ENCODE measurements at regions not wholly inside any gene's neighbourhood (a gene's known extent, or its start where the extent isn't known, plus 50 kb on each side); places are given as distances from the start of the nearest gene placed in this dataset.

GRCh38 chr6:79421001-79421411 is 116.2 kb downstream of the LCA5 start (continued):
- no peak for TF ChIP-seq SIX1 (CRISPR knock-in tag; IDR thresholded peaks at IDR 0.05; ENCODE audit: borderline replicate concordance)
- TF ChIP-seq ZNF260 (CRISPR knock-in tag; IDR thresholded peaks at IDR 0.05; ENCODE audit: borderline replicate concordance, low read depth), result no peak
- TF ChIP-seq PRDM4 (CRISPR knock-in tag; IDR thresholded peaks at IDR 0.05; ENCODE audit: borderline replicate concordance), result no peak
- TF ChIP-seq ZMAT3 (CRISPR knock-in tag; conservative IDR thresholded peaks at IDR 0.05), result no peak
- TF ChIP-seq ELF4 (CRISPR knock-in tag; IDR thresholded peaks at IDR 0.05; ENCODE audit: borderline replicate concordance), result no peak

GRCh38 chr6:79420054-79420453 is 117.2 kb downstream of the LCA5 start:
- TF ChIP-seq THAP11 (CRISPR knock-in tag; IDR thresholded peaks at IDR 0.05), result peak; percentile 88
- no peak for TF ChIP-seq ZNF678 (CRISPR knock-in tag; IDR thresholded peaks at IDR 0.05)
- TF ChIP-seq KDM6A (CRISPR knock-in tag; IDR thresholded peaks at IDR 0.05; ENCODE audit: low read depth), result no peak
- no peak for TF ChIP-seq ZNF83 (CRISPR knock-in tag; IDR thresholded peaks at IDR 0.05; ENCODE audit: borderline replicate concordance)
- no peak for TF ChIP-seq ZSCAN21 (CRISPR knock-in tag; IDR thresholded peaks at IDR 0.05; ENCODE audit: borderline replicate concordance)
- peak; percentile 65 for TF ChIP-seq ZNF143 (CRISPR knock-in tag; IDR thresholded peaks at IDR 0.05)
- no peak for TF ChIP-seq FOXA1 (IDR thresholded peaks at IDR 0.05)
- TF ChIP-seq FOXA1 (CRISPR knock-in tag; IDR thresholded peaks at IDR 0.05), result no peak
- no peak for TF ChIP-seq ZNF772 (CRISPR knock-in tag; IDR thresholded peaks at IDR 0.05)
- no peak overlapping the region for H3K4me3 ChIP-seq (replicated peaks in 1 of 3; ENCODE audit: insufficient read depth in 1 of 3, low read depth in 2 of 3, low read length in 3 of 3)
- POLR2A ChIA-PET, result no interaction called here
- WGBS (ENCODE audit: low lambda C conversion rate), result 7% methylated on average over 1 of the region's 1 CpG
- DNase-seq (ENCODE audit: low spot score) (no peak), FAIRE-seq (no peak), ATAC-seq (no peak)
- CTCF ChIA-PET (ENCODE audit: low intra/inter-chr PET ratio, low total read pairs), result no interaction called here
- H3K4me2 ChIP-seq (ENCODE audit: low read depth, low read length), result 0 out of 2 replicates have a peak overlapping the region, but pooled peaks have one; percentile 11
- no peaks in the 10 kb centered on the region for H3K79me2 ChIP-seq (ENCODE audit: insufficient read depth, low read length)
- H4K20me1 ChIP-seq (ENCODE audit: insufficient read depth, low read length), result no peaks in the 10 kb centered on the region
- no peak overlapping the region for H3K9ac ChIP-seq (ENCODE audit: insufficient read depth, low read depth, low read length)
- intact Hi-C loops (cut with micrococcal nuclease; ENCODE audit: unreplicated experiment) (no loop called here), in situ Hi-C loops (cut with HindIII; ENCODE audit: extremely low pct_ligation_motif_present, low pct_unique_long_range_greater_than_20kb) (no loop called here)
- BruUV-seq (replicated peaks), result no TSS peak
- no peaks in the 10 kb centered on the region for H3K36me3 ChIP-seq (replicated peaks in 1 of 2; ENCODE audit: control insufficient read depth in 1 of 2, insufficient read depth in 2 of 2, low read length in 2 of 2)
- H3K27me3 ChIP-seq (ENCODE audit: control insufficient read depth in 1 of 2, insufficient read depth in 2 of 2, low read length in 2 of 2), result no peaks in the 10 kb centered on the region
- H2AFZ ChIP-seq (ENCODE audit: low read length), result no peak overlapping the region
- no peaks in the 10 kb centered on the region for H3K4me1 ChIP-seq (ENCODE audit: insufficient read depth, low read length)
- no peak overlapping the region for H3K27ac ChIP-seq (ENCODE audit: extremely low read length, insufficient read depth, low read length)
- H3K9me3 ChIP-seq (ENCODE audit: low read length), result no peaks in the 10 kb centered on the region

Measured in HepG2 (cell line).